ENCODE measurements at regions not wholly inside any gene's neighbourhood (a gene's known extent, or its start where the extent isn't known, plus 50 kb on each side); places are given as distances from the start of the nearest gene placed in this dataset.

DNA sequence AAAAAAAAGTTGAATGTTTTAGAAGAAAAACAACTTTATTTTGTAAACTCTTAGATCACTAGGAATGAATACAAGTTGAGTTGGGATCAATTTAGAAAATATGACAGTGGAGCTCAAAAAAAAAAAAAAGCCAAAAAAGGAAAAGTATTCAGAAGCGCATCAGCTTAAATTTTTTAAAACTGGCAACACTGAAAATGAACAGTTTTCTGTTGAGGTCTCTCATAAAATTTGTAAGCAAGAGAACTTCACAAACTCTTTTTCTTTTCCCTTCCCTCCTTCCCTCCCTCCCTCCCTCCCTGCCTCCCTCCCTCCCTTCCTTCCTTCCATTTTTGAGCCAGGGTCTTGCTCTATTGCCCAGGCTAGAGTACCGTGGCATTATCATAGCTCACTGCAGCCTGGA, 143.9 kb downstream of the B3GNT2 start:
- Histone ChIP-seq H3K27ac (ENCODE audit: insufficient read depth, low read length, poor library complexity, severe bottlenecking) (no peak overlapping the region), H3K4me3 (ENCODE audit: insufficient read depth, low read depth, low read length, poor library complexity, severe bottlenecking) (no peak overlapping the region), H3K36me3 (ENCODE audit: control insufficient read depth, insufficient read depth, low read length) (no peaks in the 10 kb centered on the region), H3K9me3 (ENCODE audit: control insufficient read depth, low read length) (no peaks in the 10 kb centered on the region), H3K27me3 (replicated peaks; ENCODE audit: control insufficient read depth, insufficient read depth, low read length, poor library complexity, severe bottlenecking) (no peaks in the 10 kb centered on the region), H3K4me1 (ENCODE audit: control insufficient read depth, insufficient read depth, low read length, poor library complexity, severe bottlenecking) (no peaks in the 10 kb centered on the region)
- no peak for DNase-seq

- no peaks in the 10 kb centered on the region for H3K36me3 ChIP-seq (ENCODE audit: control insufficient read depth, insufficient read depth, low read length)
- no peaks in the 10 kb centered on the region for H3K27me3 ChIP-seq (replicated peaks; ENCODE audit: control insufficient read depth, insufficient read depth, low read length, poor library complexity, severe bottlenecking)
- no peaks in the 10 kb centered on the region for H3K9me3 ChIP-seq (ENCODE audit: control insufficient read depth, low read length)
- no peaks in the 10 kb centered on the region for H3K4me1 ChIP-seq (ENCODE audit: control insufficient read depth, insufficient read depth, low read length, poor library complexity, severe bottlenecking)
- no peak overlapping the region for H3K27ac ChIP-seq (ENCODE audit: insufficient read depth, low read length, poor library complexity, severe bottlenecking)
- no peak for DNase-seq
- no peak overlapping the region for H3K4me3 ChIP-seq (ENCODE audit: insufficient read depth, low read depth, low read length, poor library complexity, severe bottlenecking)
Observed at GRCh38 chr2:62339413-62339812, 143.5 kb downstream of the B3GNT2 start.

DNA sequence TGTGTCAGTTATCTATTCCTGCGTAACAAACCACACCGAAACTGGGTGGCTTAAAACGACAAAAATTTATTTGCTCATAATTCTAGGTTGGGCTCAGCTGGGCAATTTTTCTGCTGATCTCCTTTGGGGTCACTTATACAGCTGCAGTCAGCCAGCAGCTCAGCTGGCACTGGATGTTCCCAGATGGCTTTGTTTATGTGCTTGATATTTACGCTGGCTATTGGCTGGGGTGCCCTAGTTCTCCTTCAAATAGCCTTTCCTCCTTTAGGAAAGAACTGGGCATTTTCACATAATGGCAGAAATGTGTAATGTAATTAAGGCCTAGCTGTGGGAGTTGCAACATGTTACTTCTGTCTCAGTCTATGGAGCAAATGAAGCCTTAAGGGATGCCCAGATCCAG, 142.2 kb downstream of the B3GNT2 start:
- no peaks in the 10 kb centered on the region for H3K9me3 ChIP-seq (ENCODE audit: control insufficient read depth, low read length)
- no peak overlapping the region for H3K4me3 ChIP-seq (ENCODE audit: insufficient read depth, low read depth, low read length, poor library complexity, severe bottlenecking)
- no peak overlapping the region for H3K27ac ChIP-seq (ENCODE audit: insufficient read depth, low read length, poor library complexity, severe bottlenecking)
- H3K36me3 ChIP-seq (ENCODE audit: control insufficient read depth, insufficient read depth, low read length) = no peaks in the 10 kb centered on the region
- no peaks in the 10 kb centered on the region for H3K4me1 ChIP-seq (ENCODE audit: control insufficient read depth, insufficient read depth, low read length, poor library complexity, severe bottlenecking)
- DNase-seq = no peak
- H3K27me3 ChIP-seq (replicated peaks; ENCODE audit: control insufficient read depth, insufficient read depth, low read length, poor library complexity, severe bottlenecking) = no peaks in the 10 kb centered on the region

GRCh38 chr2:62337403-62337802, 141.5 kb downstream of the B3GNT2 start:
- Histone ChIP-seq H3K27me3 (replicated peaks; ENCODE audit: control insufficient read depth, insufficient read depth, low read length, poor library complexity, severe bottlenecking) (no peaks in the 10 kb centered on the region), H3K27ac (ENCODE audit: insufficient read depth, low read length, poor library complexity, severe bottlenecking) (no peak overlapping the region), H3K4me3 (ENCODE audit: insufficient read depth, low read depth, low read length, poor library complexity, severe bottlenecking) (no peak overlapping the region), H3K36me3 (ENCODE audit: control insufficient read depth, insufficient read depth, low read length) (no peaks in the 10 kb centered on the region), H3K9me3 (ENCODE audit: control insufficient read depth, low read length) (no peaks in the 10 kb centered on the region), H3K4me1 (ENCODE audit: control insufficient read depth, insufficient read depth, low read length, poor library complexity, severe bottlenecking) (no peaks in the 10 kb centered on the region)
- no peak for DNase-seq

DNA sequence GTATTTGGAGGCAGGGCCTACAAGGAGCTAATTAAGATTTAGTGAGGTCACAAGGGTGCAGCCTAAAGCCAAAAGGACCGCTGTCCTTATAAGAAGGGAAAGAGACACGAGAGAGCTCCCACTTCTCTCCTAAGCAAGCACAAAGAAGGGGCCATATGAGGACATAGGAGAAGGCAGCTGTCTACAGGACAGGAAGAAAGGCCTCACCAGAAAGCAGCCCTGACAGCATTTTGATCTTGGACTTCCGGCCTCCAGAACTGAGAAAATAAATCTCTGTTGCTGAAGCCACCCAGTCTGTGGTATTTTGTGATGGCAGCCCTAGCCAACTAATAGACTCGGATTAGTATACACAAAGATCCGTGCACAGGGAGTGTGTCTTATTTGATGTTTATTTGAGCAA, 139.7 kb downstream of the B3GNT2 start:
- H3K9me3 ChIP-seq (ENCODE audit: control insufficient read depth, low read length) = no peaks in the 10 kb centered on the region
- DNase-seq = no peak
- H3K4me3 ChIP-seq (ENCODE audit: insufficient read depth, low read depth, low read length, poor library complexity, severe bottlenecking) = no peak overlapping the region
- no peak overlapping the region for H3K27ac ChIP-seq (ENCODE audit: insufficient read depth, low read length, poor library complexity, severe bottlenecking)
- H3K27me3 ChIP-seq (replicated peaks; ENCODE audit: control insufficient read depth, insufficient read depth, low read length, poor library complexity, severe bottlenecking) = no peaks in the 10 kb centered on the region
- H3K36me3 ChIP-seq (ENCODE audit: control insufficient read depth, insufficient read depth, low read length) = no peaks in the 10 kb centered on the region
- H3K4me1 ChIP-seq (ENCODE audit: control insufficient read depth, insufficient read depth, low read length, poor library complexity, severe bottlenecking) = no peaks in the 10 kb centered on the region

DNA sequence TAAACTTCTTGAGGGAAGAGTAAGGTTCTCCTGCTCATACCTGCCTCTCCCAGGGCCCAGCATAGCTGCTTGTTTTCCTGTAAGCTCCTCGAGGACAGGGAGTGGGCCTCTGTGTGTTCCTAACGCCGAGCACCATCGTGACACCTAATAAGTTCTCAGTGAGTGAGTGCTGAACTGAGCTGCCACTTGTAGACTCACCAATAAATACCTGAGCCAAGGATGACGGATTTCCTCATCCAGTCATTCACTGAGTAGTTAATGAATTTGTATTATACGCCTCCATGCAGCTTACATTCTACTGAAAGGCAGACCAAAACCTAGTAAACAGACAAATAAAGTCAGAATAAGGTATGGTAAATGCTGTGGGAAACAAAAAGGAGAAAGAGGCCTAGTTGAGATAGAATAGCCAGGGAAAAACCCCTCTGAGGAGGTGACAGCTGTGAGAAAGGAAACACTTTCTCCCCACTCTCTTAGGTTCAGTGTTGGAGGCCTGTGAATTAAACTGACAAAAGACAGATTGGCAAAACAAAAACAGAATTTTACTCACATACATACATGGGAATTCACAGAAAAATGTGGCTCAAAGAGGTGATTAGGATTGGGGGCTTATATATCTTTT, 138.6 kb downstream of the B3GNT2 start:
- H3K36me3 ChIP-seq (ENCODE audit: control insufficient read depth, insufficient read depth, low read length) = no peaks in the 10 kb centered on the region
- no peak overlapping the region for H3K27ac ChIP-seq (ENCODE audit: insufficient read depth, low read length, poor library complexity, severe bottlenecking)

DNA sequence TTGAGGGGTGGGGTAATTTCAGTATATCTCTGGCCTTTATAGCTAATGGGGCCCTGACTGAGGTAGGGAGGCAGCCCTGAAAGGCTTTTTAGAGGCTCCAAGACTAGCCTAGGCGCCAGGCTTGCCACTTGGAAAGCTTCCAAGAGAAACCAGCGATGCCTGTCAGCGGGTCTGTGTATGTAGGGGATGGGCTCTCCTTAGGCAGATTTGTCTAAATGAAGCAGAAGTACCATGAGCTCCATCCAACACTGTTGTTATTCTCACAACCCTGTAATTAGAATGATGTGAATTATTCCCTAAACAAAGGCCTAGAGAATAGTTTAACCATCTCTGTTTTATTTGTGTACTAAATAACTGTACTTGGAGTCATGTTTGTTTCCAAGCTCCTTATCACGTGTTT, 138.1 kb downstream of the B3GNT2 start:
- Histone ChIP-seq H3K27me3 (replicated peaks; ENCODE audit: control insufficient read depth, insufficient read depth, low read length, poor library complexity, severe bottlenecking) (no peaks in the 10 kb centered on the region), H3K9me3 (ENCODE audit: control insufficient read depth, low read length) (no peaks in the 10 kb centered on the region), H3K4me1 (ENCODE audit: control insufficient read depth, insufficient read depth, low read length, poor library complexity, severe bottlenecking) (no peaks in the 10 kb centered on the region), H3K36me3 (ENCODE audit: control insufficient read depth, insufficient read depth, low read length) (no peaks in the 10 kb centered on the region), H3K4me3 (ENCODE audit: insufficient read depth, low read depth, low read length, poor library complexity, severe bottlenecking) (no peak overlapping the region), H3K27ac (ENCODE audit: insufficient read depth, low read length, poor library complexity, severe bottlenecking) (no peak overlapping the region)
- no peak for DNase-seq

More for the DNA sequence above, 138.6 kb downstream of the B3GNT2 start:
- DNase-seq = no peak
- no peaks in the 10 kb centered on the region for H3K27me3 ChIP-seq (replicated peaks; ENCODE audit: control insufficient read depth, insufficient read depth, low read length, poor library complexity, severe bottlenecking)
- H3K4me3 ChIP-seq (ENCODE audit: insufficient read depth, low read depth, low read length, poor library complexity, severe bottlenecking) = no peak overlapping the region
- no peaks in the 10 kb centered on the region for H3K4me1 ChIP-seq (ENCODE audit: control insufficient read depth, insufficient read depth, low read length, poor library complexity, severe bottlenecking)
- no peaks in the 10 kb centered on the region for H3K9me3 ChIP-seq (ENCODE audit: control insufficient read depth, low read length)

DNA sequence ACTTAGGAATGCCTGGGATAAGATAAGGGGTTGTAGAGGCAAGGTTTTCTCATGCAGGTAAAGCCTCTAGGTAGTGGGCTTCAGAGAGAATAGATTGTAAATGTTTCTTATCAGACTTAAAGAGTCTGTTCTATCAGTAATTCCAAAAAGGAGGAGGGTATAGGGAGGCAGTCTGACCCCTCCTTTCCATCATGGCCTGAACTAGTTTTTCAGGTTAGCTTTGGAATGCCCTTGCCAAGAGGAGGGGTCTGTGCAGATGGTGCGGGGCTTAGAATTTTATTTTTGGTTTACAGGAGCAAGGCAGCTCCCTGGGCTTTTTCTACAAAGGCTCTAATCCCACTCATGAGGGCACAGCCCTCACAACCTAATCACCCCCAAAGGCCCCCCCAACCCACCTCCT, 135.0 kb downstream of the B3GNT2 start:
- Histone ChIP-seq H3K4me1 (ENCODE audit: control insufficient read depth, insufficient read depth, low read length, poor library complexity, severe bottlenecking) (no peaks in the 10 kb centered on the region), H3K4me3 (ENCODE audit: insufficient read depth, low read depth, low read length, poor library complexity, severe bottlenecking) (no peak overlapping the region), H3K36me3 (ENCODE audit: control insufficient read depth, insufficient read depth, low read length) (no peaks in the 10 kb centered on the region), H3K27ac (ENCODE audit: insufficient read depth, low read length, poor library complexity, severe bottlenecking) (no peak overlapping the region), H3K9me3 (ENCODE audit: control insufficient read depth, low read length) (no peaks in the 10 kb centered on the region), H3K27me3 (replicated peaks; ENCODE audit: control insufficient read depth, insufficient read depth, low read length, poor library complexity, severe bottlenecking) (no peaks in the 10 kb centered on the region)
- no peak for DNase-seq

- no peak overlapping the region for H3K27ac ChIP-seq (ENCODE audit: insufficient read depth, low read length, poor library complexity, severe bottlenecking)
- H3K4me3 ChIP-seq (ENCODE audit: insufficient read depth, low read depth, low read length, poor library complexity, severe bottlenecking) = no peak overlapping the region
- peaks cover 3% of the 10 kb centered on the region for H3K9me3 ChIP-seq (ENCODE audit: control insufficient read depth, low read length)
- H3K27me3 ChIP-seq (replicated peaks; ENCODE audit: control insufficient read depth, insufficient read depth, low read length, poor library complexity, severe bottlenecking) = no peaks in the 10 kb centered on the region
- no peak for DNase-seq
- H3K4me1 ChIP-seq (ENCODE audit: control insufficient read depth, insufficient read depth, low read length, poor library complexity, severe bottlenecking) = no peaks in the 10 kb centered on the region
- no peaks in the 10 kb centered on the region for H3K36me3 ChIP-seq (ENCODE audit: control insufficient read depth, insufficient read depth, low read length)
Observed at GRCh38 chr2:62329797-62330196, 133.9 kb downstream of the B3GNT2 start.

DNA sequence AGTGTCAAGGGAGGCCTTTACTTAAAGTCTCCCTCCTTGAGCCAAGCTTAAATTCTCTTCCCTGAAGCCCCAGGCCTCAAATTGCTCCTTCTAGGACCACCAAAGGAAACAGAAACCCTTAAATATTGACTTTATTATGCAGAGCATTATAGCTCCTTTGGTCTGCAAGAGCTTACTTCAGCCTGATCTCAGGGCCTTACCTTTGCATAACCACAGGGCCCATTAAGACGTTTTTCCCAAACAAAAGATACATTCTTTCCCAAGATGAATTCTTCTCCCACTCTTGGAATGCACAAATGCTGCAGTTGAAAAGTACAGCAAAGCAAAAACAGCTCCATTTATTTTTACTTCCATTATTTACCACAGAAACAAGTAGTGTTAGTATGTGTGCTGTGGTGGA, 130.8 kb downstream of the B3GNT2 start:
- Histone ChIP-seq H3K27me3 (replicated peaks; ENCODE audit: control insufficient read depth, insufficient read depth, low read length, poor library complexity, severe bottlenecking) (no peaks in the 10 kb centered on the region), H3K4me1 (ENCODE audit: control insufficient read depth, insufficient read depth, low read length, poor library complexity, severe bottlenecking) (no peaks in the 10 kb centered on the region), H3K9me3 (ENCODE audit: control insufficient read depth, low read length) (peaks cover 3% of the 10 kb centered on the region), H3K27ac (ENCODE audit: insufficient read depth, low read length, poor library complexity, severe bottlenecking) (no peak overlapping the region), H3K4me3 (ENCODE audit: insufficient read depth, low read depth, low read length, poor library complexity, severe bottlenecking) (no peak overlapping the region), H3K36me3 (ENCODE audit: control insufficient read depth, insufficient read depth, low read length) (no peaks in the 10 kb centered on the region)
- DNase-seq = no peak
